Endodermal cell (in vitro differentiated cells): ENCODE measurements at regions not wholly inside any gene's neighbourhood (a gene's known extent, or its start where the extent isn't known, plus 50 kb on each side); places are given as distances from the start of the nearest gene placed in this dataset.
A peak's percentile ranks its signal among the peaks of the same experiment; 100 is the strongest.

Source experiments
- DNase-seq: peaks from one replicate; pipeline ENCODE4 v3.0.0-alpha.2; 2017
- H3K27ac ChIP-seq: 2 replicates; pipeline ENCODE4 v1.5.1; 2013; ENCODE audit warnings: mild to moderate bottlenecking, low read depth, low read length, moderate library complexity
- H3K27me3 ChIP-seq: 2 replicates; pipeline ENCODE4 v1.6.1; 2013; ENCODE audit warnings: mild to moderate bottlenecking, low read length, moderate library complexity; ENCODE audit not compliant: insufficient read depth, control insufficient read depth, poor library complexity, severe bottlenecking
- H3K36me3 ChIP-seq: 2 replicates; pipeline ENCODE4 v1.7.0; 2013; ENCODE audit warnings: mild to moderate bottlenecking, low read length, moderate library complexity; ENCODE audit not compliant: control insufficient read depth, insufficient read depth
- H3K4me1 ChIP-seq: one replicate; pipeline ENCODE4 v1.7.0; 2013; ENCODE audit warnings: low read length; ENCODE audit not compliant: control insufficient read depth, insufficient read depth
- H3K4me3 ChIP-seq: 2 replicates; pipeline ENCODE4 v1.5.1; 2013; ENCODE audit warnings: mild to moderate bottlenecking, low read length, moderate library complexity
- H3K9ac ChIP-seq: 2 replicates; pipeline ENCODE4 v1.6.1; 2013; ENCODE audit warnings: mild to moderate bottlenecking, low read length, moderate library complexity; ENCODE audit not compliant: poor library complexity, severe bottlenecking; ENCODE audit errors: extremely low read depth
- H3K9me3 ChIP-seq: 2 replicates; pipeline ENCODE4 v1.6.1; 2013; ENCODE audit warnings: mild to moderate bottlenecking, low read length, moderate library complexity; ENCODE audit not compliant: control insufficient read depth
- H3K27ac Mint-ChIP-seq: 2 replicates; pipeline ENCODE4 v1.8.0; 2020; ENCODE audit warnings: mixed read lengths
- H3K27me3 Mint-ChIP-seq: 2 replicates; pipeline ENCODE4 v1.8.0; 2021; ENCODE audit warnings: mild to moderate bottlenecking, mixed read lengths; ENCODE audit not compliant: insufficient read depth
- H3K36me3 Mint-ChIP-seq: 2 replicates; pipeline ENCODE4 v1.8.0; 2020; ENCODE audit warnings: low read depth, mixed read lengths
- H3K4me1 Mint-ChIP-seq: 2 replicates; pipeline ENCODE4 v1.8.0; 2020; ENCODE audit warnings: mixed read lengths
- H3K4me3 Mint-ChIP-seq: 2 replicates; pipeline ENCODE4 v1.8.0; 2020; ENCODE audit warnings: mild to moderate bottlenecking, moderate library complexity, mixed read lengths
- H3K9me3 Mint-ChIP-seq: 2 replicates; pipeline ENCODE4 v1.8.0; 2020; ENCODE audit warnings: mild to moderate bottlenecking, mixed read lengths
- CTCF ChIP-seq: fragments of 200-600 bp; sonication (generic); conservative IDR thresholded peaks from 2 replicates; pipeline ENCODE4 v1.5.0; 2021; ENCODE audit warnings: antibody characterized with exemption, mild to moderate bottlenecking
- whole genome bisulfite sequencing, 2 experiments: methylation state at CpG; one replicate each; pipeline versions ENCODE4 v1.1.5 to v1.1.7; 2013; ENCODE audit warnings: missing lambda C conversion rate in 2 of 2, mixed read lengths in 1 of 2; ENCODE audit not compliant: insufficient coverage in 1 of 2, insufficient read length in 1 of 2; 5-methylcytosine and 5-hydroxymethylcytosine counted together

DNA sequence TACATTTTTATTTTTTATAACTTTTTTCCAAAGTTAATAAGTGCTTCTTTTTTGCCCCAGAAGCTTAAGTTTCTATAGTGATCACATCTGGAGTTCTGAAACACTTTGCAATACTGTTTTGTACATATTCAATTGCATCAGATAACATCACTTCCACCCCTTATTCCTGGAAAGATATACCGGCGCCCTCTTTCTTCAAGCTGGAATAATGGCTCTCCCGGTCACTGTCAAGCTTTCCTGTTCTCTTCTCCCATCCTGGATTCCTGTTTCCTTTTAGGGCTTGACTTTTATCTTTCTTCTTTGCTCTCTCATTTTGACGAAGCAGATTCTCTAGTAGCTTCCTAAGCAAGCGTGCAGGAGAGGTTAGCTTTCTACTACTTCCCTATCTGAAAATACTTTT lies 1866.8 kb downstream of the MRPL39 start:
- DNase-seq: no peak
- H3K36me3 Mint-ChIP-seq: no peaks in the 10 kb centered on the region
- peak; percentile 32 for TF ChIP-seq CTCF
- H3K9me3 Mint-ChIP-seq: peaks cover 49% of the 10 kb centered on the region
- no peaks in the 10 kb centered on the region for H3K4me1 Mint-ChIP-seq
- no peak overlapping the region for H3K4me3 Mint-ChIP-seq
- H3K36me3 ChIP-seq: no peaks in the 10 kb centered on the region
- H3K27ac Mint-ChIP-seq: no peak overlapping the region
- WGBS, 2 experiments: 72 to 75% methylated on average over 5 of the region's 5 CpGs
- H3K4me1 ChIP-seq: no peaks in the 10 kb centered on the region
- no peak overlapping the region for H3K27ac ChIP-seq
- no peak overlapping the region for H3K4me3 ChIP-seq
- no peaks in the 10 kb centered on the region for H3K27me3 ChIP-seq
- peaks cover 12% of the 10 kb centered on the region for H3K9me3 ChIP-seq
- no peak overlapping the region for H3K9ac ChIP-seq
- H3K27me3 Mint-ChIP-seq: no peaks in the 10 kb centered on the region

- no peaks in the 10 kb centered on the region for H3K36me3 Mint-ChIP-seq
- H3K9me3 ChIP-seq: peaks cover 4% of the 10 kb centered on the region
- H3K4me3 Mint-ChIP-seq: no peak overlapping the region
Observed at GRCh38 chr21:23732776-23733175, 1874.5 kb downstream of the MRPL39 start.

DNA sequence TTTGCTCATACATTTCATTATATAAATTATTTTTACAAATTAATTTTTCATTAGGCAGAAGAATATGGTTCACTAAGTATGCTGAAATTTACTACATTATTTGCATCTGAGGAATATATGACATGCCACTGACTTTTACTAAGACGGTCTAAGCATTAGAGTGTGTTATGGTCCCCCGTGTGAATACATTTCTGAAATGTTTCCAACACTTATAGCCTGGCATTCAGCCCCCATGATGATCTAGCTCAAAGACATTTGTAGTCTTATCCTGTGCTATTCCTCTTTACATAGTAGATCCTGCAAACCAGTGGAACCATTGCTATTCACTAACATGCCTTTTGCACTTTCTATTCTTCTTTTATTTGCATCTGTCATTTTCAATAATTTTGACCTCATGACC lies 1878.0 kb downstream of the MRPL39 start:
- Mint-ChIP-seq H3K9me3 (peaks cover 26% of the 10 kb centered on the region), H3K27me3 (no peaks in the 10 kb centered on the region), H3K4me1 (no peaks in the 10 kb centered on the region), H3K4me3 (no peak overlapping the region), H3K36me3 (no peaks in the 10 kb centered on the region), H3K27ac (no peak overlapping the region)
- no peaks in the 10 kb centered on the region for H3K36me3 ChIP-seq
- H3K4me3 ChIP-seq: no peak overlapping the region
- peaks cover 4% of the 10 kb centered on the region for H3K9me3 ChIP-seq
- no peak overlapping the region for H3K27ac ChIP-seq
- no peak for TF ChIP-seq CTCF
- H3K4me1 ChIP-seq: no peaks in the 10 kb centered on the region
- no peaks in the 10 kb centered on the region for H3K27me3 ChIP-seq
- H3K9ac ChIP-seq: no peak overlapping the region
- WGBS, 2 experiments: 86 to 100% methylated on average over 2 of the region's 2 CpGs
- no peak for DNase-seq

More at GRCh38 chr21:23732776-23733175, 1874.5 kb downstream of the MRPL39 start:
- H3K9me3 Mint-ChIP-seq: peaks cover 30% of the 10 kb centered on the region
- no peaks in the 10 kb centered on the region for H3K4me1 Mint-ChIP-seq
- H3K27me3 ChIP-seq: no peaks in the 10 kb centered on the region
- no peaks in the 10 kb centered on the region for H3K36me3 ChIP-seq
- H3K4me3 ChIP-seq: no peak overlapping the region
- no peak overlapping the region for H3K9ac ChIP-seq
- H3K27ac Mint-ChIP-seq: no peak overlapping the region
- 100% methylated on average over 1 of the region's 1 CpG for WGBS, 2 experiments
- DNase-seq: no peak
- H3K4me1 ChIP-seq: no peaks in the 10 kb centered on the region
- H3K27ac ChIP-seq: no peak overlapping the region
- TF ChIP-seq CTCF: no peak
- no peaks in the 10 kb centered on the region for H3K27me3 Mint-ChIP-seq
